GM23338 (cell line): ENCODE measurements at regions not wholly inside any gene's neighbourhood (a gene's known extent, or its start where the extent isn't known, plus 50 kb on each side); places are given as distances from the start of the nearest gene placed in this dataset.

Experiments
- ATAC-seq: fragments of 200-7000 bp; cut with Tn5 transposase; 3 replicates; pipeline ENCODE4 v1.9.1; 2020
- DNase-seq: peaks from one replicate; pipeline ENCODE4 v3.0.0-alpha.2; 2015; ENCODE audit warnings: low spot score
- H2AFZ ChIP-seq: fragments of 200-600 bp; sonication (generic); 2 replicates; pipeline ENCODE4 v1.8.0; 2016; ENCODE audit warnings: antibody characterized with exemption, mild to moderate bottlenecking, moderate library complexity
- H3F3A ChIP-seq: fragments of 200-600 bp; sonication (generic); replicated peaks from 2 replicates; pipeline ENCODE4 v1.8.0; 2017; ENCODE audit warnings: antibody characterized with exemption, mixed run types, low read depth
- H3K27ac ChIP-seq: fragments of 200-600 bp; sonication (generic); 2 replicates; pipeline ENCODE4 v1.6.1; 2016; ENCODE audit warnings: low read depth
- H3K27me3 ChIP-seq: fragments of 200-600 bp; sonication (generic); 2 replicates; pipeline ENCODE4 v1.8.0; 2016; ENCODE audit warnings: mild to moderate bottlenecking, mixed run types, moderate library complexity; ENCODE audit not compliant: insufficient read depth
- H3K36me3 ChIP-seq: fragments of 200-600 bp; sonication (generic); 2 replicates; pipeline ENCODE4 v1.8.0; 2016; ENCODE audit warnings: mild to moderate bottlenecking; ENCODE audit not compliant: insufficient read depth
- H3K4me1 ChIP-seq: fragments of 200-600 bp; sonication (generic); 2 replicates; pipeline ENCODE4 v1.8.0; 2016; ENCODE audit warnings: mild to moderate bottlenecking, moderate library complexity; ENCODE audit not compliant: insufficient read depth
- H3K4me2 ChIP-seq: fragments of 200-600 bp; sonication (generic); 2 replicates; pipeline ENCODE4 v1.7.1; 2017; ENCODE audit warnings: mixed run types
- H3K4me3 ChIP-seq: fragments of 200-600 bp; sonication (generic); 2 replicates; pipeline ENCODE4 v1.6.1; 2016; ENCODE audit warnings: mixed run types
- H3K79me2 ChIP-seq: fragments of 200-600 bp; sonication (generic); replicated peaks from 2 replicates; pipeline ENCODE4 v1.8.0; 2017; ENCODE audit warnings: mild to moderate bottlenecking; ENCODE audit not compliant: insufficient read depth
- H3K9me2 ChIP-seq: fragments of 200-600 bp; sonication (generic); 2 replicates; pipeline ENCODE4 v1.8.0; 2017; ENCODE audit not compliant: insufficient read depth
- H4K20me1 ChIP-seq: fragments of 200-600 bp; sonication (generic); replicated peaks from 2 replicates; pipeline ENCODE4 v1.8.0; 2017; ENCODE audit warnings: mild to moderate bottlenecking; ENCODE audit not compliant: insufficient read depth
- H3K27ac Mint-ChIP-seq: 2 replicates; pipeline ENCODE4 v1.8.0; 2020; ENCODE audit warnings: inconsistent platforms, mild to moderate bottlenecking, moderate library complexity, mixed read lengths
- H3K27me3 Mint-ChIP-seq: 3 replicates; pipeline ENCODE4 v1.8.0; 2022; ENCODE audit warnings: low read depth, mild to moderate bottlenecking, moderate library complexity, mixed read lengths, inconsistent platforms; ENCODE audit not compliant: insufficient read depth, poor library complexity
- H3K36me3 Mint-ChIP-seq: 3 replicates; pipeline ENCODE4 v1.8.0; 2021; ENCODE audit warnings: low read depth, mild to moderate bottlenecking, inconsistent platforms, moderate library complexity, mixed read lengths
- H3K4me1 Mint-ChIP-seq: 3 replicates; pipeline ENCODE4 v1.8.0; 2020; ENCODE audit warnings: mild to moderate bottlenecking, inconsistent platforms, mixed read lengths
- H3K4me3 Mint-ChIP-seq: 3 replicates; pipeline ENCODE4 v1.8.0; 2021; ENCODE audit warnings: moderate library complexity, mild to moderate bottlenecking, inconsistent platforms, mixed read lengths
- H3K9me3 Mint-ChIP-seq: 3 replicates; pipeline ENCODE4 v1.8.0; 2020; ENCODE audit warnings: moderate library complexity, mild to moderate bottlenecking, inconsistent platforms, mixed read lengths
- CREB1 ChIP-seq: fragments of 250-450 bp; sonication (Bioruptor Pico); IDR thresholded peaks from 2 replicates; pipeline ENCODE4 v1.5.0; 2020; ENCODE audit warnings: low read depth, mild to moderate bottlenecking, moderate library complexity
- CTCF ChIP-seq, 2 experiments: fragments of 200-600 bp in 1 of 2; sonication (generic) in 1 of 2; conservative IDR thresholded peaks; 2 replicates each; pipeline versions ENCODE4 v1.5.1 to v1.6.1; 2016 to 2017; ENCODE audit warnings: antibody characterized with exemption in 2 of 2, low read depth in 2 of 2, mild to moderate bottlenecking in 2 of 2, moderate library complexity in 1 of 2
- EZH2 ChIP-seq: fragments of 200-600 bp; sonication (generic); IDR thresholded peaks from one replicate; pipeline ENCODE4 v1.8.0; 2017; ENCODE audit warnings: antibody characterized with exemption, mild to moderate bottlenecking, low read depth; ENCODE audit not compliant: unreplicated experiment
- NANOG ChIP-seq: IDR thresholded peaks from 2 replicates; pipeline ENCODE4 v1.6.1; 2016; ENCODE audit warnings: antibody characterized with exemption, borderline replicate concordance
- POLR2AphosphoS5 ChIP-seq: IDR thresholded peaks from 2 replicates; pipeline ENCODE4 v1.6.1; 2016; ENCODE audit warnings: antibody characterized with exemption, low read depth
- STAT1 ChIP-seq: IDR thresholded peaks from one replicate; pipeline ENCODE4 v1.6.1; 2016; ENCODE audit warnings: antibody characterized with exemption; ENCODE audit not compliant: unreplicated experiment
- ZNF114 ChIP-seq: fragments of 250-450 bp; sonication (Bioruptor Pico); IDR thresholded peaks from 2 replicates; pipeline ENCODE4 v1.5.0; 2020; ENCODE audit warnings: mild to moderate bottlenecking, moderate library complexity
- TF ChIP-seq, protein P1 (sequence below): IDR thresholded peaks from one replicate; pipeline ENCODE4 v1.6.1; 2018; ENCODE audit warnings: antibody characterized with exemption; ENCODE audit not compliant: unreplicated experiment
- TF ChIP-seq, protein P2 (sequence below): IDR thresholded peaks from 2 replicates; pipeline ENCODE4 v1.6.1; 2016; ENCODE audit warnings: antibody characterized with exemption

DNA sequence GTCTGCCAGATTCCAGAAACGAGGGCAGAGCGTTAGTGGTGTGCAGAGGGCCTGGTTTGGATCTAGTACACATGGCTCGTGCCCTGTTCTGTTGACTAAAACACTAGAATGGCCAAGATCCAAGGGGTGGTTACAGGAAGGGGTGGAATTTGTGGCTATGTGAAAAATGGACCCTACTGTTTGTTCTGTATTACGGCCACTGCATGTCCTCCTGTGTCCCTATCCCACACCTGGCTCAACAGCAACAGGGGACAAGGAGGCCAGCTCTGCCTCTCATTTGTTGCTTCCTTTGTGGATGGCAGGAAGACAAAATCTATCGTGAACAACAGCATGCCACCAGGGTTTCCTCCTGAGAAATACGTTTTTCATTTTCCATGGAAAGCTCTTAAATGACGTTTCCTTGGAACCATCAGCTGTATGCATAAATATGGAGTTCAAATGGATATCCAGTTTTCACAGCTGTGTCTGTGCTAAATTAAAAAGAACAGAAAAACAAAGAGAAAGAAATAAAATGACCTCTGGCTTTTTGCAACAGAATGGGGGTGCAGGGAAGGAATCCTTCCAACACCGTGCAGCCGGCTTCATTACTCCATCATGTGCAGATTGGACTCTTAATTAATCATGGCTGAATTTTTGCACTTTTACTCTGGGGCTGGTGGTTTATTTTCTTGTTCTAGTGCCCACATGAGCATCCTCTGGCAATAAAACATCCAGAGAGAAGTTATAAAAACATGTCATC is 318.9 kb downstream of the CXCL12 start (continued):
- TF ChIP-seq CTCF (conservative IDR thresholded peaks at IDR 0.05; ENCODE audit: low read depth in 2 of 2), result no peak
- no peak for TF ChIP-seq STAT1
- TF ChIP-seq, protein P1, sequence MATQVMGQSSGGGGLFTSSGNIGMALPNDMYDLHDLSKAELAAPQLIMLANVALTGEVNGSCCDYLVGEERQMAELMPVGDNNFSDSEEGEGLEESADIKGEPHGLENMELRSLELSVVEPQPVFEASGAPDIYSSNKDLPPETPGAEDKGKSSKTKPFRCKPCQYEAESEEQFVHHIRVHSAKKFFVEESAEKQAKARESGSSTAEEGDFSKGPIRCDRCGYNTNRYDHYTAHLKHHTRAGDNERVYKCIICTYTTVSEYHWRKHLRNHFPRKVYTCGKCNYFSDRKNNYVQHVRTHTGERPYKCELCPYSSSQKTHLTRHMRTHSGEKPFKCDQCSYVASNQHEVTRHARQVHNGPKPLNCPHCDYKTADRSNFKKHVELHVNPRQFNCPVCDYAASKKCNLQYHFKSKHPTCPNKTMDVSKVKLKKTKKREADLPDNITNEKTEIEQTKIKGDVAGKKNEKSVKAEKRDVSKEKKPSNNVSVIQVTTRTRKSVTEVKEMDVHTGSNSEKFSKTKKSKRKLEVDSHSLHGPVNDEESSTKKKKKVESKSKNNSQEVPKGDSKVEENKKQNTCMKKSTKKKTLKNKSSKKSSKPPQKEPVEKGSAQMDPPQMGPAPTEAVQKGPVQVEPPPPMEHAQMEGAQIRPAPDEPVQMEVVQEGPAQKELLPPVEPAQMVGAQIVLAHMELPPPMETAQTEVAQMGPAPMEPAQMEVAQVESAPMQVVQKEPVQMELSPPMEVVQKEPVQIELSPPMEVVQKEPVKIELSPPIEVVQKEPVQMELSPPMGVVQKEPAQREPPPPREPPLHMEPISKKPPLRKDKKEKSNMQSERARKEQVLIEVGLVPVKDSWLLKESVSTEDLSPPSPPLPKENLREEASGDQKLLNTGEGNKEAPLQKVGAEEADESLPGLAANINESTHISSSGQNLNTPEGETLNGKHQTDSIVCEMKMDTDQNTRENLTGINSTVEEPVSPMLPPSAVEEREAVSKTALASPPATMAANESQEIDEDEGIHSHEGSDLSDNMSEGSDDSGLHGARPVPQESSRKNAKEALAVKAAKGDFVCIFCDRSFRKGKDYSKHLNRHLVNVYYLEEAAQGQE, result no peak

- H3K36me3 ChIP-seq, result no peaks in the 10 kb centered on the region
- H3K4me1 ChIP-seq, result no peaks in the 10 kb centered on the region
- ATAC-seq (no peak), DNase-seq (no peak)
- Mint-ChIP-seq H3K4me1 (no peaks in the 10 kb centered on the region), H3K9me3 (no peaks in the 10 kb centered on the region; the same call in 2 of the 3 replicates), H3K27me3 (peaks cover 3% of the 10 kb centered on the region), H3K27ac (no peak overlapping the region), H3K36me3 (no peaks in the 10 kb centered on the region), H3K4me3 (no peak overlapping the region)
- H3K4me2 ChIP-seq, result no peak overlapping the region
- H3K79me2 ChIP-seq, result no peaks in the 10 kb centered on the region
- H2AFZ ChIP-seq, result no peak overlapping the region
- H3K27ac ChIP-seq, result no peak overlapping the region
- H3F3A ChIP-seq, result no peaks in the 10 kb centered on the region
- H3K9me2 ChIP-seq, result no peaks in the 10 kb centered on the region
- H4K20me1 ChIP-seq, result no peaks in the 10 kb centered on the region
- H3K4me3 ChIP-seq, result no peak overlapping the region
- H3K27me3 ChIP-seq, result no peaks in the 10 kb centered on the region
- TF ChIP-seq EZH2 (no peak), CTCF (conservative IDR thresholded peaks at IDR 0.05; ENCODE audit: low read depth in 2 of 2) (no peak), NANOG (no peak), POLR2AphosphoS5 (no peak), STAT1 (no peak), ZNF114 (CRISPR knock-in tag) (no peak), CREB1 (CRISPR knock-in tag) (no peak)
- TF ChIP-seq, protein P2, sequence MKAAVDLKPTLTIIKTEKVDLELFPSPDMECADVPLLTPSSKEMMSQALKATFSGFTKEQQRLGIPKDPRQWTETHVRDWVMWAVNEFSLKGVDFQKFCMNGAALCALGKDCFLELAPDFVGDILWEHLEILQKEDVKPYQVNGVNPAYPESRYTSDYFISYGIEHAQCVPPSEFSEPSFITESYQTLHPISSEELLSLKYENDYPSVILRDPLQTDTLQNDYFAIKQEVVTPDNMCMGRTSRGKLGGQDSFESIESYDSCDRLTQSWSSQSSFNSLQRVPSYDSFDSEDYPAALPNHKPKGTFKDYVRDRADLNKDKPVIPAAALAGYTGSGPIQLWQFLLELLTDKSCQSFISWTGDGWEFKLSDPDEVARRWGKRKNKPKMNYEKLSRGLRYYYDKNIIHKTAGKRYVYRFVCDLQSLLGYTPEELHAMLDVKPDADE, result no peak
Measured at GRCh38 chr10:44064987-44065787, 319.7 kb downstream of the CXCL12 start.
